Left ventricle myocardium inferior (tissue), 1 donor: ENCODE measurements at regions not wholly inside any gene's neighbourhood (a gene's known extent, or its start where the extent isn't known, plus 50 kb on each side); places are given as distances from the start of the nearest gene placed in this dataset.

Experiments used
- DNase-seq: peaks from one replicate; pipeline ENCODE4 v3.0.0-alpha.2; 2020
- H3K27ac ChIP-seq: fragments of 200-600 bp; replicated peaks from 2 replicates; pipeline ENCODE4 v1.8.0; 2021
- H3K27me3 ChIP-seq: fragments of 200-600 bp; 2 replicates; pipeline ENCODE4 v1.8.0; 2021; ENCODE audit warnings: low read depth
- H3K36me3 ChIP-seq: fragments of 200-600 bp; 2 replicates; pipeline ENCODE4 v1.8.0; 2021
- H3K4me1 ChIP-seq: fragments of 200-600 bp; 2 replicates; pipeline ENCODE4 v1.8.0; 2021
- H3K4me3 ChIP-seq: fragments of 200-600 bp; 2 replicates; pipeline ENCODE4 v1.8.0; 2021; ENCODE audit warnings: mild to moderate bottlenecking, moderate library complexity
- H3K9me3 ChIP-seq: fragments of 200-600 bp; replicated peaks from 2 replicates; pipeline ENCODE4 v1.8.0; 2021
- intact Hi-C: fragments of 100-400 bp; cut with micrococcal nuclease; formaldehyde crosslinking; loops from one replicate; pipeline ENCODE4 v1.11.0; 2022
- TF ChIP-seq, protein P1 (sequence below): fragments of 200-600 bp; IDR thresholded peaks from 2 replicates; pipeline ENCODE4 v1.8.0; 2021; ENCODE audit warnings: antibody characterized with exemption, mild to moderate bottlenecking, borderline replicate concordance
- donor health status: DM: no; HTN: yes; CAD: no; lungs with severe emphysema.

DNA sequence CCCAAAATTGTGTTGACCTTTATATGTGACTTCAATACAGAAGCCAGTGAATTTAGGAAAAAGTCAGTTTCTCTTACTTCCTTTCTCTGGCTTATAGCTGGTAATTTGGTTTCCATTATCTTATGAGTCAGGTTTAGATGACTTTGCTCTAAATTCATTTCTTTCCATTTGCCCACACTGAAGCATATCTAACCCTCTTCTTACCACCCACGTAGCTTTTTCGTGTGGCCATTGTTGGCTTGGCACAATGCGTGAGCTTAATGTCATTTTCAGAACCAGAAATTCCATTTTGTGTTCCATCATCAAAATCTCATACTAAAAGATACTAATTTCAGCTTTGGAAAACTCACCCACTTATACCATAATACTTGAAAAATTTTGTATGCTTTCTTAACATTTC, 271.2 kb downstream of the INHBA start:
- intact Hi-C loops, result no loop called here
- H3K27me3 ChIP-seq, result no peaks in the 10 kb centered on the region
- no peak overlapping the region for H3K27ac ChIP-seq
- DNase-seq, result no peak
- TF ChIP-seq, protein P1, sequence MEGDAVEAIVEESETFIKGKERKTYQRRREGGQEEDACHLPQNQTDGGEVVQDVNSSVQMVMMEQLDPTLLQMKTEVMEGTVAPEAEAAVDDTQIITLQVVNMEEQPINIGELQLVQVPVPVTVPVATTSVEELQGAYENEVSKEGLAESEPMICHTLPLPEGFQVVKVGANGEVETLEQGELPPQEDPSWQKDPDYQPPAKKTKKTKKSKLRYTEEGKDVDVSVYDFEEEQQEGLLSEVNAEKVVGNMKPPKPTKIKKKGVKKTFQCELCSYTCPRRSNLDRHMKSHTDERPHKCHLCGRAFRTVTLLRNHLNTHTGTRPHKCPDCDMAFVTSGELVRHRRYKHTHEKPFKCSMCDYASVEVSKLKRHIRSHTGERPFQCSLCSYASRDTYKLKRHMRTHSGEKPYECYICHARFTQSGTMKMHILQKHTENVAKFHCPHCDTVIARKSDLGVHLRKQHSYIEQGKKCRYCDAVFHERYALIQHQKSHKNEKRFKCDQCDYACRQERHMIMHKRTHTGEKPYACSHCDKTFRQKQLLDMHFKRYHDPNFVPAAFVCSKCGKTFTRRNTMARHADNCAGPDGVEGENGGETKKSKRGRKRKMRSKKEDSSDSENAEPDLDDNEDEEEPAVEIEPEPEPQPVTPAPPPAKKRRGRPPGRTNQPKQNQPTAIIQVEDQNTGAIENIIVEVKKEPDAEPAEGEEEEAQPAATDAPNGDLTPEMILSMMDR, result no peak
- no peaks in the 10 kb centered on the region for H3K4me1 ChIP-seq
- no peak overlapping the region for H3K4me3 ChIP-seq
- H3K9me3 ChIP-seq, result peaks cover 7% of the 10 kb centered on the region
- H3K36me3 ChIP-seq, result no peaks in the 10 kb centered on the region

DNA sequence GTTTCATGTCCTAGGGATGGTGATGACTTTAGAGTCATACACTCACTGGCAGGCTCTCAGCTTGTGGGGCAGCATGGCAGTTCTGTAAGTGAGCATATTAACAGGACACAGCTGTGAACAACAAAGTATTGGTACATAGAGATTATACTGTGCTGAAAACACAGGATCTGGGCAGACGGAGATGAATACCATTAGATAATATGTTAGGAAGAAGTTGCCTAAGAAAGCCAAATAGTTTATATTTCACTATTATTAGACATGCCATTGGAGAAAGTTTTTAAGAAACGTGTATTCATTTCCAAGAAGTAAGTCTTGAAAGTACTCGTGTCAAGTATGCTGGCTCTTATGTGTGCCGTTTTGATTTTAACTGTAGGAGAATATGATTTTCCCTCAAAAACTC, 274.5 kb downstream of the INHBA start:
- no peaks in the 10 kb centered on the region for H3K9me3 ChIP-seq
- no peaks in the 10 kb centered on the region for H3K27me3 ChIP-seq
- no peaks in the 10 kb centered on the region for H3K4me1 ChIP-seq
- TF ChIP-seq, protein P1, result no peak
- no peak overlapping the region for H3K4me3 ChIP-seq
- DNase-seq, result no peak
- intact Hi-C loops, result no loop called here
- H3K36me3 ChIP-seq, result no peaks in the 10 kb centered on the region
- no peak overlapping the region for H3K27ac ChIP-seq

GRCh38 chr7:41425926-41426325, 277.0 kb downstream of the INHBA start:
- Histone ChIP-seq H3K4me3 (no peak overlapping the region), H3K27me3 (peaks cover 7% of the 10 kb centered on the region), H3K36me3 (no peaks in the 10 kb centered on the region), H3K27ac (no peak overlapping the region), H3K9me3 (no peaks in the 10 kb centered on the region), H3K4me1 (no peaks in the 10 kb centered on the region)
- intact Hi-C loops, result no loop called here
- no peak for DNase-seq
- TF ChIP-seq, protein P1, result no peak

DNA sequence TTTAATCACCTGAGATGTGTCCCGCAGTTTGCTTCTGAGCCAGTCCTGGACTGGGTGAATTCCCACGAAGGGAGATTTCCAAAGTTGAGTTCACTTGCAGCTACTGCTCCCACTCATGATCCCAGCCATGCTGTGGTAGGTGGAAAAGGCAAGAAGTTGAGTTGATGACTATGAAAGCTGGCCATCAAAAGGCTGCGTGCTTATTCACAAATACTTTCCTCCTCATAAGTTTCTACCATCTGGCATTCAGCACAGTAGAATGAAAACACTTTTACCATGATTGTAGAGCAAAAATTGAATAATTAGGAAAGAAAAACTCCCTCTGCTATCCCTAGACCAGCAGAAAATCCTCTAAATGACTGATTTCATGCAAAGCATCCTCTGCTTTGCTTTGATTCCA, 281.8 kb downstream of the INHBA start:
- TF ChIP-seq, protein P1, result no peak
- Histone ChIP-seq H3K27ac (no peak overlapping the region), H3K9me3 (no peaks in the 10 kb centered on the region), H3K27me3 (peaks cover 7% of the 10 kb centered on the region), H3K36me3 (no peaks in the 10 kb centered on the region), H3K4me1 (no peaks in the 10 kb centered on the region), H3K4me3 (no peak overlapping the region)
- DNase-seq, result no peak
- intact Hi-C loops, result no loop called here

GRCh38 chr7:41420421-41420820, 282.5 kb downstream of the INHBA start:
- Histone ChIP-seq H3K36me3 (no peaks in the 10 kb centered on the region), H3K4me1 (no peaks in the 10 kb centered on the region), H3K27me3 (peaks cover 7% of the 10 kb centered on the region), H3K9me3 (no peaks in the 10 kb centered on the region), H3K4me3 (no peak overlapping the region), H3K27ac (no peak overlapping the region)
- DNase-seq, result no peak
- TF ChIP-seq, protein P1, result no peak
- intact Hi-C loops, result no loop called here

- Histone ChIP-seq H3K9me3 (peaks cover 11% of the 10 kb centered on the region), H3K4me1 (no peaks in the 10 kb centered on the region), H3K36me3 (no peaks in the 10 kb centered on the region), H3K27ac (no peak overlapping the region), H3K27me3 (peaks cover 7% of the 10 kb centered on the region), H3K4me3 (no peak overlapping the region)
- intact Hi-C loops, result no loop called here
- no peak for DNase-seq
- TF ChIP-seq, protein P1, result no peak
Observed at GRCh38 chr7:41418337-41418736, 284.6 kb downstream of the INHBA start.
